Retinal pigment epithelial cell (primary cell): ENCODE measurements at regions not wholly inside any gene's neighbourhood (a gene's known extent, or its start where the extent isn't known, plus 50 kb on each side); places are given as distances from the start of the nearest gene placed in this dataset.
A peak's percentile ranks its signal among the peaks of the same experiment; 100 is the strongest.

Source experiments
- DNase-seq: peaks from one replicate; pipeline ENCODE4 v3.0.0-alpha.2; 2010; ENCODE audit warnings: low read depth
- H3K4me3 ChIP-seq: 2 replicates; pipeline ENCODE4 v1.5.1; 2011; ENCODE audit warnings: mild to moderate bottlenecking, low read length, control low read depth, moderate library complexity
- TF ChIP-seq, protein P1 (sequence below): conservative IDR thresholded peaks from 2 replicates; pipeline ENCODE4 v1.5.1; 2011; ENCODE audit warnings: low read depth, low read length, control low read depth, inconsistent platforms

DNA sequence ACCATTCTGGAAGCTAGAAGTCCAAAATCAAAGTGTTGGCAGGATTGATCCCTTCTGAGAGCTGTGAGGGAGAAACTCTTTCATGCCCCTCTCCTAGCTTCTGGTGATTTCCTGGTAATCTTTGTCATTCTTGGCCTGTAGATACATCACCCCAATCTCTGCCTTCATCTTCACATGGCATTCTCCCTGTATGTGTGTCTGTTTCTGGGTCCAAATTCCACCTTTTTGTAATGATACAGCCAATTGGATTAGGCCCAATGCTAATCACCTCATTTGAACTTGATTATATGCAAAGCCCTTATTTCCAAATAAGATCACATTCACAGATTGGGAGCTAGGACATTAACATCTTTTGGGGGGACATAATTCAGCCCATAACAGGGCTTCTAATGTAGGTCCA is 76.9 kb upstream of the MBIP start:
- H3K4me3 ChIP-seq = no peak overlapping the region
- TF ChIP-seq, protein P1, sequence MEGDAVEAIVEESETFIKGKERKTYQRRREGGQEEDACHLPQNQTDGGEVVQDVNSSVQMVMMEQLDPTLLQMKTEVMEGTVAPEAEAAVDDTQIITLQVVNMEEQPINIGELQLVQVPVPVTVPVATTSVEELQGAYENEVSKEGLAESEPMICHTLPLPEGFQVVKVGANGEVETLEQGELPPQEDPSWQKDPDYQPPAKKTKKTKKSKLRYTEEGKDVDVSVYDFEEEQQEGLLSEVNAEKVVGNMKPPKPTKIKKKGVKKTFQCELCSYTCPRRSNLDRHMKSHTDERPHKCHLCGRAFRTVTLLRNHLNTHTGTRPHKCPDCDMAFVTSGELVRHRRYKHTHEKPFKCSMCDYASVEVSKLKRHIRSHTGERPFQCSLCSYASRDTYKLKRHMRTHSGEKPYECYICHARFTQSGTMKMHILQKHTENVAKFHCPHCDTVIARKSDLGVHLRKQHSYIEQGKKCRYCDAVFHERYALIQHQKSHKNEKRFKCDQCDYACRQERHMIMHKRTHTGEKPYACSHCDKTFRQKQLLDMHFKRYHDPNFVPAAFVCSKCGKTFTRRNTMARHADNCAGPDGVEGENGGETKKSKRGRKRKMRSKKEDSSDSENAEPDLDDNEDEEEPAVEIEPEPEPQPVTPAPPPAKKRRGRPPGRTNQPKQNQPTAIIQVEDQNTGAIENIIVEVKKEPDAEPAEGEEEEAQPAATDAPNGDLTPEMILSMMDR = no peak
- DNase-seq = no peak

DNA sequence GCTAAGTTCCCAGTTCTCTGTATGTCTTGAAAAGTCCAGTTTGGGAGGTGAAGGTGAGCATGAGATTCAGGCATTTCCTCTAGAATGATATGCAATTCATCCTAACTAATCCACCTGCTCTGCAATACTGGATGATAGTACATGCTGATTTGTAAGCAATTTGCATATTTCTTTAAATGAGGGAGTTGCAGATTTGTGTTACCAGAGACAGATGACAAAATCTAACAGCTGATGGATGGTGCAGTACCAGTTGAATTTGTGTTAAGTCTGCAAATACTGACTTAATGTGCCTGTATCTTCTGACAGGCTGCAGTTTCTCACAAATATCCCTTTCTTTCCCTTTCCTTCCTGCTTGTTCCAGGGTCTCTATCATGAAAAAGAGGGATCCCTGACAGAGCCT is 76.4 kb upstream of the MBIP start:
- TF ChIP-seq, protein P1 = no peak
- DNase-seq = no peak
- no peak overlapping the region for H3K4me3 ChIP-seq

DNA sequence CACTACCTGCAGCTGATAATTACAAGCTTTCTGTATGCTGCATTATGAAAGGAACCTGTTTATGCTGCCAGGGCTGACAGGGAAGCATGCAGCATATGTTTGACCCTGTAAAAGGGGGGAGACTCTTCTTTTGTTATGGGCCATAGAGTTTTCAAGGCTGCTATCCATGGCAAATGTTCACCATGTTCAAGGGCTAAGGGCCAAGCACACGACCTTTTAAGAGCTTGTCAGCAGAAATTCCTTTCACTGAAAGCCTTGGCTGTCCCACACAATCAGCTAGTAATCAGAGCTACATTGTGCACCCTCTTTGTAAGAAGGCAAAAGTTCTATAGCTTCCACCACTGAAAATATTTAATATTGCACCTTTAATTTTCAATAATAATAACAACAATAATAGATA is 74.2 kb upstream of the MBIP start:
- DNase-seq = no peak
- TF ChIP-seq, protein P1 = no peak
- H3K4me3 ChIP-seq = no peak overlapping the region

DNA sequence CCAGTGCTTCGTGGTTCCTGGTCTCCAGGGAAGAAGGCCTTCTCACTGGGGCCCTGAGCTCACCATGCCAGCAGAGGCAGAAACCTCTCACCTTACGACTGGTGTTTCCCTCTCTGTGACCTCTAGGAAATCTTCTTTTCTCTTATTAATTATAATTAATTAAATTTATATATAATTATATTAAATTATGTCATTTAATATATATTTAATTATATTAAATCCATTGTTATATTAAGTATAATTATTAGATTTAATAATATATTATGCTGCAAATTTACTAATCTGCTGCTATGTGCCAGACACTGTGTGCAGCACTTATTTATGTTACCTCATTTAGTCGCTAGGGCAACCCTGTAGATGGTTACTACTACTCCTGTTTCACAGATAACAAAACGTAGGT is 70.3 kb upstream of the MBIP start:
- no peak for DNase-seq
- TF ChIP-seq, protein P1 = no peak
- no peak overlapping the region for H3K4me3 ChIP-seq

DNA sequence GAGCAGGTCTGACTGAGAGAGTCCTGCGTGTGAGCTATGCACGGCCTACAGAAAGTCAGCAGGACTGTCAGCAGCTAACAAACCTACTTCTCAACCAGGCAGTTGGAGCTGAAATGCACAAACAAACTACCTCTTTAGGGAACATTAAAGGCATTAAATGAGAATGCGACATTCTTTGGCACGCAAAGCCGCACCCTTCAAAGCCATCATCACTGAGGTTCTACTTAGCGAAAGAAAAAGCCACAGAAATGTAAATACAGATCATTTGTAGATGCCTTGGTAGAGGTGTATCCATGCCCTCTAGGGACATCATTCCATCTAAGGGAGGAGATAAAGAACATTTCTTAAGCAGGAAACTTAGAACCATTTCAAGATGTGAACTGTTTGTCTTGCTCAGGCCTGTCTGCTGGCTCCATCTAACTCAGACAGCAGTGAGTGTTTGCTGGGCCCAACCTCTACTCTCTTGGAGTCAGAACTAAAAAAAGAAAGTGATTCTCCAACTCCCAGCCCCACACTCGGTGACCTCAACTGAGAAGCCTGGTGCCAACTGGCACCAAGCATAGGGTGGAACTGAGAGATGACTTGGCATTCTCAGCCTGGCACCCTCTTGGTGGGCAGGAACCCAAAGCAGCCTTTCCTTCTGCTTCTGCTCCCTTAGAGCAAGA is 63.5 kb upstream of the MBIP start:
- no peak for DNase-seq
- TF ChIP-seq, protein P1 = no peak
- no peak overlapping the region for H3K4me3 ChIP-seq

DNA sequence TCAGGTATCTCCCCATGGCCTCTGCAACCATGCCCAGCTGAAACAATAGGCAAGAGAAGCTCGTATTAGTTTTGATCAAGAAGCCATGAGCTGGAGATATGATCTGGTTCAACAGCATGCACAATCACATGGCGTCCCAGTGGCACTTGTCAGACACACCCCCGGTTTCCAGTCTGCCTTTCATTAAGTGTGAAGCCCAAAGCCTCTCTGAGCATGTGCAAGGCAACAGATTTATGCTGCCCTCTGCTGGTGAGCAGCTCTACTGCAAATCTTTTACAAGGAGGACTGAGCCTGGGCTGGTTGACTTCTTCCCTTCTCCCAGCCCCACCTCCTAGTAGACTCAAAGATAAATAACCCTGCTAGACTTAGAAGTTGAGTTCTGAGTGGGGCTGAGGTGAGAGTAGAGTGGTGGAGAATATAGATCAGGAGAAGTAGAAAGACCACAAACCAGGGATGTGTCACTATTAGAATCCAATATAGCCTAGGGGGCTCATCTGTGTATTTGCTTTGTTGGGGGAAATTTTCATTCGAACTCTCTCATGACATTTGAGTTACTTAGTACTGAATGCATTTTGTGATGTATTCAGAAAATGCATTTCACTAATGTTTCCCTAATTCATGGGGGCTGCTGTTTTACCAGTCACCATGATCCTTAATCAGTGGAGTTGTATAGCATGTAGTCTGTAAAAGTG is 53.7 kb upstream of the MBIP start:
- DNase-seq = peak; percentile 36
- TF ChIP-seq, protein P1 = peak; percentile 94
- H3K4me3 ChIP-seq = no peak overlapping the region
